ENCODE measurements at regions not wholly inside any gene's neighbourhood (a gene's known extent, or its start where the extent isn't known, plus 50 kb on each side); places are given as distances from the start of the nearest gene placed in this dataset.

- Histone ChIP-seq H3K4me1 (ENCODE audit: control insufficient read depth, extremely low read depth, insufficient read depth, low read length) (no peaks in the 10 kb centered on the region), H2AFZ (ENCODE audit: low read depth, low read length) (no peak overlapping the region), H3K27me3 (ENCODE audit: control insufficient read depth in 2 of 2, insufficient read depth in 2 of 2, low read length in 2 of 2) (no peaks in the 10 kb centered on the region), H3K79me2 (ENCODE audit: control insufficient read depth, insufficient read depth, low read length) (no peaks in the 10 kb centered on the region), H3K9me3 (replicated peaks; ENCODE audit: control insufficient read depth, insufficient read depth, low read length) (no peaks in the 10 kb centered on the region), H3K27ac (ENCODE audit: insufficient read depth, low read depth, low read length) (no peak overlapping the region), H3K9ac (replicated peaks; ENCODE audit: extremely low read depth, insufficient read depth, low read length) (no peak overlapping the region), H3K9me1 (replicated peaks; ENCODE audit: control insufficient read depth, extremely low read depth, insufficient read depth, low read length) (no peaks in the 10 kb centered on the region), H4K20me1 (replicated peaks; ENCODE audit: control insufficient read depth, extremely low read depth, insufficient read depth, low read length) (no peaks in the 10 kb centered on the region), H3K4me3 (replicated peaks in 1 of 3; ENCODE audit: insufficient read depth in 1 of 3, low read depth in 1 of 3, low read length in 3 of 3) (no peak overlapping the region), H3K4me2 (ENCODE audit: insufficient read depth, low read length) (no peak overlapping the region), H3K36me3 (ENCODE audit: control insufficient read depth in 2 of 2, extremely low read depth in 1 of 2, insufficient read depth in 2 of 2, low read length in 2 of 2) (no peaks in the 10 kb centered on the region)
- FAIRE-seq (no peak), DNase-seq (ENCODE audit: low read depth, low spot score) (no peak)
- ChIA-PET CTCF (interaction anchor here (0.6 to 2.2 kb wide), 7 partner anchors 16 to 631 kb away, joined by 3 to 12 read pairs (median 4); no protein-coding TSS in a partner anchor), POLR2A (interaction anchor here (0.5 kb wide), 1 partner anchor 157 kb away, joined by 3 read pairs; no protein-coding TSS in a partner anchor)
- TF ChIP-seq EZH2 (IDR thresholded peaks at IDR 0.05; ENCODE audit: borderline replicate concordance, low read depth, low read length, severe bottlenecking) = no peak
- intact Hi-C loops (cut with micrococcal nuclease) (loop anchor here (5.0 kb wide), 1 partner anchor 90 kb away; the partner anchor contains the start of gene KLF13), dilution Hi-C loops (cut with MboI; ENCODE audit: extremely low pct_ligation_motif_present, low sequenced_read_pairs) (no loop called here)
- no TSS peak for BruUV-seq (replicated peaks)
These were observed 89.7 kb upstream of the KLF13 start for GRCh38 chr15:31237043-31237324.

- no peaks in the 10 kb centered on the region for H3K79me2 ChIP-seq (ENCODE audit: control insufficient read depth, insufficient read depth, low read length)
- no peaks in the 10 kb centered on the region for H3K36me3 ChIP-seq (ENCODE audit: control insufficient read depth in 2 of 2, extremely low read depth in 1 of 2, insufficient read depth in 2 of 2, low read length in 2 of 2)
- no peak overlapping the region for H3K4me2 ChIP-seq (ENCODE audit: insufficient read depth, low read length)
- H4K20me1 ChIP-seq (replicated peaks; ENCODE audit: control insufficient read depth, extremely low read depth, insufficient read depth, low read length) = no peaks in the 10 kb centered on the region
- H3K27me3 ChIP-seq (ENCODE audit: control insufficient read depth in 2 of 2, insufficient read depth in 2 of 2, low read length in 2 of 2) = no peaks in the 10 kb centered on the region
- dilution Hi-C loops (cut with MboI; ENCODE audit: extremely low pct_ligation_motif_present, low sequenced_read_pairs) = no loop called here
- CTCF ChIA-PET = no interaction called here
- H2AFZ ChIP-seq (ENCODE audit: low read depth, low read length) = no peak overlapping the region
- H3K4me3 ChIP-seq (replicated peaks in 1 of 3; ENCODE audit: insufficient read depth in 1 of 3, low read depth in 1 of 3, low read length in 3 of 3) = no peak overlapping the region
- BruUV-seq (replicated peaks) = no TSS peak
- no peaks in the 10 kb centered on the region for H3K9me1 ChIP-seq (replicated peaks; ENCODE audit: control insufficient read depth, extremely low read depth, insufficient read depth, low read length)
- H3K27ac ChIP-seq (ENCODE audit: insufficient read depth, low read depth, low read length) = no peak overlapping the region
- no peaks in the 10 kb centered on the region for H3K4me1 ChIP-seq (ENCODE audit: control insufficient read depth, extremely low read depth, insufficient read depth, low read length)
- DNase-seq (ENCODE audit: low read depth, low spot score) (no peak), FAIRE-seq (no peak)
- H3K9me3 ChIP-seq (replicated peaks; ENCODE audit: control insufficient read depth, insufficient read depth, low read length) = no peaks in the 10 kb centered on the region
- intact Hi-C loops (cut with micrococcal nuclease) = loop anchor here (5.0 kb wide), 1 partner anchor 88 kb away; the partner anchor contains the start of gene KLF13
- H3K9ac ChIP-seq (replicated peaks; ENCODE audit: extremely low read depth, insufficient read depth, low read length) = no peak overlapping the region
- POLR2A ChIA-PET = no interaction called here
- no peak for TF ChIP-seq MYC (IDR thresholded peaks at IDR 0.05; ENCODE audit: low read depth, low read length)
- TF ChIP-seq JUN (IDR thresholded peaks at IDR 0.05; ENCODE audit: borderline replicate concordance, insufficient read depth, insufficient read length, low read depth) = no peak
- no peak for TF ChIP-seq EZH2 (IDR thresholded peaks at IDR 0.05; ENCODE audit: borderline replicate concordance, low read depth, low read length, severe bottlenecking)
- TF ChIP-seq, protein P1, sequence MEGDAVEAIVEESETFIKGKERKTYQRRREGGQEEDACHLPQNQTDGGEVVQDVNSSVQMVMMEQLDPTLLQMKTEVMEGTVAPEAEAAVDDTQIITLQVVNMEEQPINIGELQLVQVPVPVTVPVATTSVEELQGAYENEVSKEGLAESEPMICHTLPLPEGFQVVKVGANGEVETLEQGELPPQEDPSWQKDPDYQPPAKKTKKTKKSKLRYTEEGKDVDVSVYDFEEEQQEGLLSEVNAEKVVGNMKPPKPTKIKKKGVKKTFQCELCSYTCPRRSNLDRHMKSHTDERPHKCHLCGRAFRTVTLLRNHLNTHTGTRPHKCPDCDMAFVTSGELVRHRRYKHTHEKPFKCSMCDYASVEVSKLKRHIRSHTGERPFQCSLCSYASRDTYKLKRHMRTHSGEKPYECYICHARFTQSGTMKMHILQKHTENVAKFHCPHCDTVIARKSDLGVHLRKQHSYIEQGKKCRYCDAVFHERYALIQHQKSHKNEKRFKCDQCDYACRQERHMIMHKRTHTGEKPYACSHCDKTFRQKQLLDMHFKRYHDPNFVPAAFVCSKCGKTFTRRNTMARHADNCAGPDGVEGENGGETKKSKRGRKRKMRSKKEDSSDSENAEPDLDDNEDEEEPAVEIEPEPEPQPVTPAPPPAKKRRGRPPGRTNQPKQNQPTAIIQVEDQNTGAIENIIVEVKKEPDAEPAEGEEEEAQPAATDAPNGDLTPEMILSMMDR (IDR thresholded peaks at IDR 0.05; ENCODE audit: extremely low read depth in 1 of 2, insufficient read depth in 1 of 2, low read depth in 1 of 2, low read length in 2 of 2) = no peak
- TF ChIP-seq POLR2AphosphoS5 (IDR thresholded peaks at IDR 0.05; ENCODE audit: insufficient read depth, low read depth, low read length) = no peak
- TF ChIP-seq, protein P2, sequence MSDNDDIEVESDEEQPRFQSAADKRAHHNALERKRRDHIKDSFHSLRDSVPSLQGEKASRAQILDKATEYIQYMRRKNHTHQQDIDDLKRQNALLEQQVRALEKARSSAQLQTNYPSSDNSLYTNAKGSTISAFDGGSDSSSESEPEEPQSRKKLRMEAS (IDR thresholded peaks at IDR 0.05; ENCODE audit: insufficient read depth, insufficient read length) = no peak
- no peak for TF ChIP-seq FOS (IDR thresholded peaks at IDR 0.05; ENCODE audit: borderline replicate concordance, insufficient read depth, low read length)
- no peak for TF ChIP-seq GATA2 (IDR thresholded peaks at IDR 0.05; ENCODE audit: insufficient read depth, insufficient read length, low read depth, low read length)
- no peak for TF ChIP-seq POLR2A (IDR thresholded peaks at IDR 0.05; ENCODE audit: low read depth, low read length)
These were observed 87.7 kb upstream of the KLF13 start for GRCh38 chr15:31238906-31239305.
